ENCODE measurements at regions not wholly inside any gene's neighbourhood (a gene's known extent, or its start where the extent isn't known, plus 50 kb on each side); places are given as distances from the start of the nearest gene placed in this dataset.
A peak's percentile ranks its signal among the peaks of the same experiment; 100 is the strongest.

DNA sequence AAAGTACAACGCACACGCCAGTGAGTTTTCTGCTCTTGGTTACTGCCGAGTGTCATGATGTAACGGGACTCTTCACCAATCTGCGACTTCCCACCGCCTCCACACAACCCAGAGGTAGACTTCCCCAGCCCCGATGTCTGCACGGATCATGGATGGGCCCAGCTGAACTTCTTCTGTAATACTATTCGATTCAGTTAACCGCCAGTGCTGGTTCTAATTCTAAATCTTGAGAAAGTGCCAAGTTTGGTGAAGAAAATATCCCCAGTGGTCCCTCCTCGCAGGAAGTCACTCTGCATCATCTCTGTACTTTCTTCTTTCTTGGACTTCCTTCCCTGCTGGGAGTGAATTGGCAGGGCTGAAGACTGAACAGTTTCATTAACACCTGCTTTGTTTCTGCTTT lies 77.6 kb upstream of the SLC35F4 start:
- Histone ChIP-seq H3K27ac (ENCODE audit: low read depth, low read length) (no peak overlapping the region), H3K9ac (ENCODE audit: extremely low read depth, low read length, poor library complexity, severe bottlenecking) (no peak overlapping the region), H3K4me1 (ENCODE audit: control insufficient read depth, insufficient read depth, low read length) (peaks cover 4% of the 10 kb centered on the region), H3K36me3 (ENCODE audit: control insufficient read depth, insufficient read depth, low read length) (no peaks in the 10 kb centered on the region), H3K9me3 (ENCODE audit: control insufficient read depth, low read length) (peaks cover 3% of the 10 kb centered on the region), H3K4me3 (ENCODE audit: low read length) (no peak overlapping the region), H3K27me3 (ENCODE audit: control insufficient read depth, insufficient read depth, low read length, poor library complexity, severe bottlenecking) (no peaks in the 10 kb centered on the region)
- Mint-ChIP-seq H3K36me3 (ENCODE audit: low read depth) (peaks cover 3% of the 10 kb centered on the region), H3K9me3 (peaks cover 13% of the 10 kb centered on the region), H3K4me3 (no peak overlapping the region), H3K27me3 (ENCODE audit: insufficient read depth) (no peaks in the 10 kb centered on the region), H3K4me1 (peaks cover 33% of the 10 kb centered on the region), H3K27ac (no peak overlapping the region)
- DNase-seq = no peak
- 88 to 94% methylated on average over 8 to 11 of the region's 11 CpGs for WGBS, 2 experiments (ENCODE audit: insufficient coverage in 1 of 2, insufficient read length in 1 of 2)
- TF ChIP-seq, protein P1, sequence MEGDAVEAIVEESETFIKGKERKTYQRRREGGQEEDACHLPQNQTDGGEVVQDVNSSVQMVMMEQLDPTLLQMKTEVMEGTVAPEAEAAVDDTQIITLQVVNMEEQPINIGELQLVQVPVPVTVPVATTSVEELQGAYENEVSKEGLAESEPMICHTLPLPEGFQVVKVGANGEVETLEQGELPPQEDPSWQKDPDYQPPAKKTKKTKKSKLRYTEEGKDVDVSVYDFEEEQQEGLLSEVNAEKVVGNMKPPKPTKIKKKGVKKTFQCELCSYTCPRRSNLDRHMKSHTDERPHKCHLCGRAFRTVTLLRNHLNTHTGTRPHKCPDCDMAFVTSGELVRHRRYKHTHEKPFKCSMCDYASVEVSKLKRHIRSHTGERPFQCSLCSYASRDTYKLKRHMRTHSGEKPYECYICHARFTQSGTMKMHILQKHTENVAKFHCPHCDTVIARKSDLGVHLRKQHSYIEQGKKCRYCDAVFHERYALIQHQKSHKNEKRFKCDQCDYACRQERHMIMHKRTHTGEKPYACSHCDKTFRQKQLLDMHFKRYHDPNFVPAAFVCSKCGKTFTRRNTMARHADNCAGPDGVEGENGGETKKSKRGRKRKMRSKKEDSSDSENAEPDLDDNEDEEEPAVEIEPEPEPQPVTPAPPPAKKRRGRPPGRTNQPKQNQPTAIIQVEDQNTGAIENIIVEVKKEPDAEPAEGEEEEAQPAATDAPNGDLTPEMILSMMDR (conservative IDR thresholded peaks at IDR 0.05) = no peak

DNA sequence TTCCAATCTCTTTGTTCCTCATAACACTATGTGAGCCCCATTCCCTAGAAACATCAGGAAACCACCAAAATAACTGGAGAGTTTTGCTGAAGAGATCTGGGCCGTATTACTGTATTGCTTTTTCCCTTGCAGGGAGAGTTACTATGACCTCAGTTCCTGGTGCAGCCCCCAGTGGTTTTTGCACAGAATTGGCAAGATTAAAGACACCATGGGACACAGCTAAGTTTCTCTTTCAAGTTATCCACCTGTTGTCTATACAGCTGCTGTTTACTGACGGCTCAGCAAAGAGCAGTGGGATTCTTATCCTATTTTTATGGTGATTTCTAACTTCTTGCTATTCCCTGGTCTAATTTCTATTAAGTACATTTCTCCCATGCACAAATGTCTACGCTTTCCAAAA lies 77.1 kb upstream of the SLC35F4 start:
- Mint-ChIP-seq H3K27me3 (ENCODE audit: insufficient read depth) (no peaks in the 10 kb centered on the region), H3K9me3 (peaks cover 11% of the 10 kb centered on the region), H3K36me3 (ENCODE audit: low read depth) (peaks cover 3% of the 10 kb centered on the region), H3K4me1 (peaks cover 33% of the 10 kb centered on the region), H3K4me3 (no peak overlapping the region), H3K27ac (no peak overlapping the region)
- DNase-seq = no peak
- no peak overlapping the region for H3K4me3 ChIP-seq (ENCODE audit: low read length)
- no peak overlapping the region for H3K27ac ChIP-seq (ENCODE audit: low read depth, low read length)
- no peaks in the 10 kb centered on the region for H3K9me3 ChIP-seq (ENCODE audit: control insufficient read depth, low read length)
- TF ChIP-seq, protein P1 (conservative IDR thresholded peaks at IDR 0.05) = peak; percentile 16
- no peaks in the 10 kb centered on the region for H3K27me3 ChIP-seq (ENCODE audit: control insufficient read depth, insufficient read depth, low read length, poor library complexity, severe bottlenecking)
- H3K36me3 ChIP-seq (ENCODE audit: control insufficient read depth, insufficient read depth, low read length) = no peaks in the 10 kb centered on the region
- H3K4me1 ChIP-seq (ENCODE audit: control insufficient read depth, insufficient read depth, low read length) = peaks cover 4% of the 10 kb centered on the region
- WGBS, 2 experiments (ENCODE audit: insufficient coverage in 1 of 2, insufficient read length in 1 of 2) = 83% methylated on average over 2 to 3 of the region's 3 CpGs
- H3K9ac ChIP-seq (ENCODE audit: extremely low read depth, low read length, poor library complexity, severe bottlenecking) = no peak overlapping the region

DNA sequence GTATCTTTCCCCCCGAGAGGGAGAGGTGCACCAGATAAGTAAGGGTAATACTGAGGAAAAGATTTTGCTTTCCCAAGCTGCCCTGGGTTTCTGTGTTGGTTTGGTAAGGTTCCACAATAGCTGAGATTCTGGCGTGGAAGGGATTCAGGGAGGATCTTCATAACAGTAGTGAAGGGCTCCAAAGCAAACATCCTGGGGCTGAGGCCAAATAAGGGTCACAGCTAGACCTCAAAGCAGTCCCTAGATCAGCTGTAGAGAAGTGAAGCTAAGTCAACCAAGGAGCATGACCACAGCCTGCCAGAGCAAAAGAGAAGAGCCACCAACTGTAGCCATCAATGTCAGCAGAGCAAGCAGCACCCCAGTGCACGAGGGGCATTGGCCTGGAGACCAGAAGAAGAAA lies 73.2 kb upstream of the SLC35F4 start:
- Mint-ChIP-seq H3K4me3 (no peak overlapping the region), H3K27me3 (ENCODE audit: insufficient read depth) (no peaks in the 10 kb centered on the region), H3K4me1 (peaks cover 25% of the 10 kb centered on the region), H3K9me3 (no peaks in the 10 kb centered on the region), H3K36me3 (ENCODE audit: low read depth) (no peaks in the 10 kb centered on the region), H3K27ac (no peak overlapping the region)
- no peak for DNase-seq
- Histone ChIP-seq H3K27me3 (ENCODE audit: control insufficient read depth, insufficient read depth, low read length, poor library complexity, severe bottlenecking) (no peaks in the 10 kb centered on the region), H3K36me3 (ENCODE audit: control insufficient read depth, insufficient read depth, low read length) (no peaks in the 10 kb centered on the region), H3K4me1 (ENCODE audit: control insufficient read depth, insufficient read depth, low read length) (peaks cover 4% of the 10 kb centered on the region), H3K9ac (ENCODE audit: extremely low read depth, low read length, poor library complexity, severe bottlenecking) (no peak overlapping the region), H3K27ac (ENCODE audit: low read depth, low read length) (no peak overlapping the region), H3K9me3 (ENCODE audit: control insufficient read depth, low read length) (no peaks in the 10 kb centered on the region), H3K4me3 (ENCODE audit: low read length) (no peak overlapping the region)
- WGBS, 2 experiments (ENCODE audit: insufficient coverage in 1 of 2, insufficient read length in 1 of 2) = 57 to 89% methylated on average over 1 to 3 of the region's 3 CpGs
- TF ChIP-seq, protein P1 (conservative IDR thresholded peaks at IDR 0.05) = no peak

All from endodermal cell (in vitro differentiated cells).